Lung (tissue), 11 donors: ENCODE measurements at regions not wholly inside any gene's neighbourhood (a gene's known extent, or its start where the extent isn't known, plus 50 kb on each side); places are given as distances from the start of the nearest gene placed in this dataset.

Experiments used
- ATAC-seq: fragments of 200-7000 bp; cut with Tn5 transposase; one replicate; pipeline ENCODE4 v1.9.1; 2020; ENCODE audit warnings: moderate number of reproducible peaks; ENCODE audit not compliant: insufficient read depth, low FRiP score
- DNase-seq, 3 donors: peaks; one replicate each; pipeline ENCODE4 v3.0.0-alpha.2; 2013 to 2017
- H3K27ac ChIP-seq, 2 donors: one replicate each; pipeline ENCODE4 v1.5.1; 2013; ENCODE audit warnings: mild to moderate bottlenecking in 2 of 2, moderate library complexity in 2 of 2, control low read depth in 1 of 2, inconsistent platforms in 1 of 2, low read depth in 1 of 2, low read length in 1 of 2
- H3K27me3 ChIP-seq, 3 donors: one replicate each; pipeline ENCODE4 v1.5.1; 2013; ENCODE audit warnings: low read length in 2 of 3; ENCODE audit not compliant: control insufficient read depth in 3 of 3, insufficient read depth in 3 of 3
- H3K36me3 ChIP-seq, 4 donors: one replicate each; pipeline ENCODE4 v1.5.1; 2013; ENCODE audit warnings: low read length in 4 of 4, mild to moderate bottlenecking in 1 of 4, moderate library complexity in 1 of 4; ENCODE audit not compliant: control insufficient read depth in 4 of 4, insufficient read depth in 4 of 4
- H3K4me1 ChIP-seq, 5 donors: one replicate each; pipeline ENCODE4 v1.5.1; 2013; ENCODE audit warnings: low read length in 5 of 5, mild to moderate bottlenecking in 2 of 5, moderate library complexity in 1 of 5; ENCODE audit not compliant: control insufficient read depth in 5 of 5, insufficient read depth in 5 of 5
- H3K4me3 ChIP-seq: one replicate; pipeline ENCODE4 v1.5.1; 2013; ENCODE audit warnings: mild to moderate bottlenecking, control low read depth, moderate library complexity
- H3K9ac ChIP-seq, 2 donors: one replicate each; pipeline ENCODE4 v1.5.1; 2013; ENCODE audit warnings: low read length in 2 of 2, control low read depth in 1 of 2; ENCODE audit not compliant: insufficient read depth in 1 of 2
- H3K9me3 ChIP-seq, 4 donors: one replicate each; pipeline ENCODE4 v1.5.1; 2013; ENCODE audit warnings: low read length in 3 of 4, mild to moderate bottlenecking in 1 of 4, moderate library complexity in 1 of 4; ENCODE audit not compliant: control insufficient read depth in 4 of 4, insufficient read depth in 3 of 4
- WGBS, 2 donors: extraction: QIAGEN DNeasy Blood & Tissue Kit; methylation state at CpG; one replicate each; pipeline ENCODE4 v1.1.7; 2013; 5-methylcytosine and 5-hydroxymethylcytosine counted together
- TF ChIP-seq, protein P1 (sequence below): IDR thresholded peaks from 2 replicates; pipeline ENCODE4 v1.5.1; 2012; ENCODE audit warnings: mild to moderate bottlenecking; ENCODE audit errors: control extremely low read depth, extremely low read depth
- donor health status: control.
- donor health status: control.
- donor health status: Bipolar disorder and iron deficiency.
- donor health status: healthy.
- donor health status: DM: yes; HTN: yes; CAD: no.

GRCh38 chr10:83539528-83540308 is 599.6 kb upstream of the GHITM start:
- Histone ChIP-seq H3K9me3 (no peaks in the 10 kb centered on the region), H3K9ac (no peak overlapping the region), H3K36me3 (no peaks in the 10 kb centered on the region), H3K4me1 (peaks cover 0 to 8% (median 2%) of the 10 kb centered on the region in 5 donors), H3K4me3 (no peak overlapping the region), H3K27me3 (no peaks in the 10 kb centered on the region), H3K27ac (peak overlapping the region in 1 of 2 donors; percentile 75)
- WGBS, 2 donors, result 66 to 83% methylated on average over 2 of the region's 2 CpGs
- DNase-seq (peak; percentile 28 to 34 (median 30)), ATAC-seq (no peak)
- TF ChIP-seq, protein P1, sequence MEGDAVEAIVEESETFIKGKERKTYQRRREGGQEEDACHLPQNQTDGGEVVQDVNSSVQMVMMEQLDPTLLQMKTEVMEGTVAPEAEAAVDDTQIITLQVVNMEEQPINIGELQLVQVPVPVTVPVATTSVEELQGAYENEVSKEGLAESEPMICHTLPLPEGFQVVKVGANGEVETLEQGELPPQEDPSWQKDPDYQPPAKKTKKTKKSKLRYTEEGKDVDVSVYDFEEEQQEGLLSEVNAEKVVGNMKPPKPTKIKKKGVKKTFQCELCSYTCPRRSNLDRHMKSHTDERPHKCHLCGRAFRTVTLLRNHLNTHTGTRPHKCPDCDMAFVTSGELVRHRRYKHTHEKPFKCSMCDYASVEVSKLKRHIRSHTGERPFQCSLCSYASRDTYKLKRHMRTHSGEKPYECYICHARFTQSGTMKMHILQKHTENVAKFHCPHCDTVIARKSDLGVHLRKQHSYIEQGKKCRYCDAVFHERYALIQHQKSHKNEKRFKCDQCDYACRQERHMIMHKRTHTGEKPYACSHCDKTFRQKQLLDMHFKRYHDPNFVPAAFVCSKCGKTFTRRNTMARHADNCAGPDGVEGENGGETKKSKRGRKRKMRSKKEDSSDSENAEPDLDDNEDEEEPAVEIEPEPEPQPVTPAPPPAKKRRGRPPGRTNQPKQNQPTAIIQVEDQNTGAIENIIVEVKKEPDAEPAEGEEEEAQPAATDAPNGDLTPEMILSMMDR, result no peak

DNA sequence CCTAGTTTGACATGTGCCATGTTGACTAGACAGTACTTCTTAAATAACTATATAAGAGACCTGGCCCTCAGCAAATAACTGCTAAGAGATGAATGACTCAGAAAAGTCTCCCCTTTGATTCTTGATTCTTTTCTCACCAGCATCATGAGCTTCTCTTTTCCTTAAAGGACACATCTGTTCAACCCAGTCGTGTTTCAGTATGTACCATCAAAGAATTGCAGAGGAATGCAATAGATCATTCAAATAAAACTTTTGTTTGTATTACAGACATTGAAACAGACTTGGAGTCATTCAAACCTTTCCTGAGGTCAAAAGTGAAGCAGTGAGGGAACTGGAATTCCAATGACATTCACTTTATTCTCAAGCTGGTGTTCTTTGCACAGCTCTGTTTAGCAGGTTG is 598.3 kb upstream of the GHITM start:
- Histone ChIP-seq H3K9me3 (no peaks in the 10 kb centered on the region), H3K27me3 (no peaks in the 10 kb centered on the region), H3K4me1 (peaks cover 0 to 16% (median 3%) of the 10 kb centered on the region in 5 donors), H3K9ac (no peak overlapping the region), H3K36me3 (no peaks in the 10 kb centered on the region), H3K27ac (no peak overlapping the region), H3K4me3 (no peak overlapping the region)
- TF ChIP-seq, protein P1, result no peak
- WGBS, 2 donors, result 23 to 38% methylated on average over 1 of the region's 1 CpG
- DNase-seq, result no peak
- ATAC-seq, result no peak

GRCh38 chr10:83542774-83543411 is 596.4 kb upstream of the GHITM start:
- Histone ChIP-seq H3K4me3 (no peak overlapping the region), H3K9me3 (no peaks in the 10 kb centered on the region), H3K4me1 (peaks cover 0 to 22% (median 6%) of the 10 kb centered on the region in 5 donors), H3K27ac (no peak overlapping the region), H3K9ac (no peak overlapping the region), H3K27me3 (no peaks in the 10 kb centered on the region), H3K36me3 (no peaks in the 10 kb centered on the region)
- DNase-seq (peak in 2 of 3 donors; percentile 33 to 62), ATAC-seq (no peak)
- 90 to 93% methylated on average over 4 of the region's 4 CpGs for WGBS, 2 donors
- TF ChIP-seq, protein P1, result no peak
